IPS DF 6.9 (cell line): ENCODE measurements at regions not wholly inside any gene's neighbourhood (a gene's known extent, or its start where the extent isn't known, plus 50 kb on each side); places are given as distances from the start of the nearest gene placed in this dataset.

ENCODE experiments used
- DNase-seq: peaks from one replicate; pipeline ENCODE4 v3.0.0-alpha.2; 2013; ENCODE audit warnings: low read depth, low spot score
- H3K27ac ChIP-seq: one replicate; pipeline ENCODE4 v1.5.1; 2013; ENCODE audit warnings: low read length, control low read depth
- H3K27me3 ChIP-seq: 2 replicates; pipeline ENCODE4 v1.6.1; 2013; ENCODE audit warnings: mild to moderate bottlenecking, low read length; ENCODE audit not compliant: control insufficient read depth, insufficient read depth
- H3K36me3 ChIP-seq: 2 replicates; pipeline ENCODE4 v1.6.1; 2013; ENCODE audit warnings: low read length; ENCODE audit not compliant: control insufficient read depth, insufficient read depth
- H3K4me1 ChIP-seq: 2 replicates; pipeline ENCODE4 v1.6.1; 2013; ENCODE audit warnings: low read length; ENCODE audit not compliant: control insufficient read depth, insufficient read depth
- H3K4me3 ChIP-seq: 2 replicates; pipeline ENCODE4 v1.5.1; 2013; ENCODE audit warnings: mild to moderate bottlenecking, low read length
- H3K9me3 ChIP-seq: 2 replicates; pipeline ENCODE4 v1.6.1; 2013; ENCODE audit warnings: low read length, inconsistent platforms; ENCODE audit not compliant: control insufficient read depth, insufficient read depth
- WGBS: extraction: QIAGEN DNeasy Blood & Tissue Kit; methylation state at CpG from one replicate; pipeline ENCODE4 v1.1.7; 2013; ENCODE audit warnings: mixed read lengths, missing lambda C conversion rate; ENCODE audit not compliant: insufficient read length, insufficient coverage; 5-methylcytosine and 5-hydroxymethylcytosine counted together

GRCh38 chr2:234689911-234690379 lies 193.1 kb upstream of the ARL4C start:
- no CpG with 5 or more reads among the region's 10 CpGs for WGBS
- peaks cover 2% of the 10 kb centered on the region; the same call in 1 of the 2 replicates for H3K4me1 ChIP-seq
- no peak overlapping the region for H3K27ac ChIP-seq

DNA sequence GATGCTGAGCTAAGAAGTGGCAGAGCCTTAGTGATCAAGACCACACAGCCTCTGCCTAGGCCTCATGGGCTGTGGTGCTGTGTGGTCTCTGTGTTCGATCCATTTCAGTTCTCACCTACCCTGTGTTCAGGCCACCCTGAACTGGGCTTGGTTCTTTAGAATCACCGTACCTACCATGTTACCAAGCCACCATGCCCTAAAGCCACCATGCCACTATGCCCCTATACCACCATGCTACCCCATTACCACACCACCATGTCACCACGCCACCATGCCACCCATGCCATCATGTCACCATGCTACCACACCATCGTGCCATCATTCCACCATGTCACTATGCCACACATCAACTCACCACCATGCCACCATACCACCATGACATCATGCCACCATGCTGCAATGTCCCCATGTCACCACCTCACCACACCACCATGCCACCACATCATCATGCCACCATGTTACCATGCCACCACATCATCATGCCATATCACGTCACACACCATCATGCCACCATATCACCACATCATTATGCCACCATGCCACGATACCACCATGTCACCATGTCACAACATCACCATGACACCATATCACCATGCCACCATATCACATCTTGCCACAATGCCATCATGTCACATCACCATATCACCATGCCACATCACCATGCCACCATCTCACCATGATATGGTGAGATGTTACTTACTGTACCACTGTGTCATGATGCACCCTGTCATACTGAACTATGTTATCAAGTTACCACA lies 191.0 kb upstream of the ARL4C start:
- Histone ChIP-seq H3K36me3 (no peaks in the 10 kb centered on the region), H3K4me3 (no peak overlapping the region), H3K27ac (no peak overlapping the region), H3K4me1 (peaks cover 4% of the 10 kb centered on the region; the same call in 1 of the 2 replicates), H3K27me3 (no peaks in the 10 kb centered on the region), H3K9me3 (no peaks in the 10 kb centered on the region)
- WGBS, result 100% methylated on average over 2 of the region's 6 CpGs
- DNase-seq, result no peak

More at GRCh38 chr2:234689911-234690379, 193.1 kb upstream of the ARL4C start:
- DNase-seq, result no peak
- H3K4me3 ChIP-seq, result no peak overlapping the region
- H3K27me3 ChIP-seq, result no peaks in the 10 kb centered on the region
- H3K9me3 ChIP-seq, result no peaks in the 10 kb centered on the region
- no peaks in the 10 kb centered on the region for H3K36me3 ChIP-seq

DNA sequence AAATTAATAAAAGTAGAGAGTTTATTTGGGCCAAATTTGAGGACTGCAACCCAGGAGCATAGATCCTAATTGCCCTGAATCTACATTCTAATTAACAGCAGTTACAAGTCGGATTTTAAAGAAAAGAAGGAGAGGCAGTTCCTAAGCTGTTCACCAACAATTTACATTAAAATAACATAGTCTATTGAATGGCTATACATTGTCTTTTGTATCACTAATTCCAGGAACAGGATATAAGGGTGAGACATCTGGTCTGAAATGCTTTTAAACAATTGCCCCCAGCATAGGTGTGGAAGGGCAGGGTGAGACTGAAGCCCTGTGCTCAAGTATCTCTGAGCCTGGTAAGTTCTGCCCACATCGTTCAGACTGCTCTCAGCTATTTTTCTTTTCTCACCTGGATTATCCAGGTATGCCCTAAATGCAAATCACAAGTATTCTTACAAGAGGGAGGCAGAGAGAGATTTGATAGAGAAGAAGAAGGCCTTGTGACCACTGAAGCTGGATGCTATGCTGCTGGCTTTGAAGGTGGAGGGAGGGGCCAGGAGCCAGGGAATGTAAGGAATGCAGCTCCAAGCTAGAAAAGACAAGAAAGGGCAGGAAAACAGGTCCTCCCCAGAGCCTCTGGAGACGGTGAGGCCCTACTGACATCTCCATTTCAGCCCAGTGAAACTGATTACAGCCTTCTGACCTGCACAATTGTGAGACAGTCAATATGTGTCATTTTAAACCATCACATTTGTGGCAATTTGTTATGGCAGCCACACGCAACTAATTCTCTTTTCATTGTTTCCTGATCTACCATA lies 189.4 kb upstream of the ARL4C start:
- Histone ChIP-seq H3K36me3 (no peaks in the 10 kb centered on the region), H3K4me3 (no peak overlapping the region), H3K9me3 (no peaks in the 10 kb centered on the region), H3K27ac (peak overlapping the region; percentile 75), H3K27me3 (no peaks in the 10 kb centered on the region), H3K4me1 (peaks cover 7% of the 10 kb centered on the region; the same call in 1 of the 2 replicates)
- no CpG with 5 or more reads among the region's 4 CpGs for WGBS
- DNase-seq, result peak; percentile 78

- Histone ChIP-seq H3K9me3 (no peaks in the 10 kb centered on the region), H3K36me3 (no peaks in the 10 kb centered on the region), H3K27ac (no peak overlapping the region), H3K4me3 (no peak overlapping the region), H3K4me1 (peaks cover 9% of the 10 kb centered on the region), H3K27me3 (no peaks in the 10 kb centered on the region)
- DNase-seq, result no peak
- WGBS, result no CpG with 5 or more reads among the region's 1 CpG
These were observed 187.6 kb upstream of the ARL4C start for GRCh38 chr2:234684466-234684865.

- no peaks in the 10 kb centered on the region for H3K9me3 ChIP-seq
- no peaks in the 10 kb centered on the region for H3K27me3 ChIP-seq
- no peak for DNase-seq
- H3K4me1 ChIP-seq, result peaks cover 9% of the 10 kb centered on the region
- H3K4me3 ChIP-seq, result no peak overlapping the region
- H3K36me3 ChIP-seq, result no peaks in the 10 kb centered on the region
- no CpG with 5 or more reads among the region's 3 CpGs for WGBS
- no peak overlapping the region for H3K27ac ChIP-seq
These were observed 187.1 kb upstream of the ARL4C start for GRCh38 chr2:234683950-234684349.

DNA sequence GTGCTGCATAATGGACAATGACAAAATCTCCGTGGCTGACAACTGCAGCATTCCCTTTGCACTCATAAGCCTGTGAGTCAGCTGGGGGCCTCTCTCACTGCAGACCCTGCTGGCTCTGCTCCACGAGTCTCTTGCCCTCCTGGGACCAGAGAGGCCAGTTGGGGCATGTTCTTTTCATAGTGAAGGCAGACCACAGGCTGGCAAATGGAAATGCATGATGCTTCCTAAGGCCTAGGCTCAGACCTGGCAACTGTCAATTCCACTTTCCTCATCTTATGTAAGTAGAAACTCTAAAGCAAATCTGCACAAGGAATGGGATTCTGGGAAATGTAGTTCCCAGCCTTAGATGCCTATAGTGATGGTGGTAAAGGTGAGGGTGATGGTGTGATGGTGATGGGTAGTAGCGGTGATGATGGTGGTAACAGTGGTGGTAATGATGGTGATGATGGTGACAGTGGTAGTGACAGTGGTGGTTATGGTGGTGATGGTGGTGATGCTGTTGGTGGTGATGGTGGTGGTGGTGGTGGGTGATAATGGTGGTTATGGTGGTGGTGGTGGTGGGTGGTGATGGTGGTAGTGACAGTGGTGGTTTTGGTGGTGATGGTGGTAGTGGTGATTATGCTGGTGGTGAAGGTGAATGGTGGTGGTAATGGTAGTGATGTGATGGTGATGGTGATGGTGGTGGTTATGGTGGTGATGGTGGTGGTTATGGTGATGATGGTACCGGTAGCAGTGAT lies 185.8 kb upstream of the ARL4C start:
- no peaks in the 10 kb centered on the region for H3K27me3 ChIP-seq
- no peaks in the 10 kb centered on the region for H3K9me3 ChIP-seq
- no peak overlapping the region for H3K4me3 ChIP-seq
- H3K4me1 ChIP-seq, result peaks cover 8% of the 10 kb centered on the region
- DNase-seq, result no peak
- no peak overlapping the region for H3K27ac ChIP-seq
- no peaks in the 10 kb centered on the region for H3K36me3 ChIP-seq
- 100% methylated on average over 1 of the region's 4 CpGs for WGBS

GRCh38 chr2:234680688-234681619 lies 184.1 kb upstream of the ARL4C start:
- Histone ChIP-seq H3K27ac (no peak overlapping the region), H3K4me3 (no peak overlapping the region), H3K4me1 (peaks cover 14% of the 10 kb centered on the region)

GRCh38 chr2:234679741-234680687 lies 183.1 kb upstream of the ARL4C start:
- Histone ChIP-seq H3K27ac (no peak overlapping the region), H3K9me3 (no peaks in the 10 kb centered on the region), H3K36me3 (no peaks in the 10 kb centered on the region), H3K27me3 (no peaks in the 10 kb centered on the region), H3K4me1 (peaks cover 14% of the 10 kb centered on the region), H3K4me3 (no peak overlapping the region)
- no CpG with 5 or more reads among the region's 14 CpGs for WGBS
- no peak for DNase-seq

More at GRCh38 chr2:234680688-234681619, 184.1 kb upstream of the ARL4C start:
- H3K9me3 ChIP-seq, result no peaks in the 10 kb centered on the region
- no peaks in the 10 kb centered on the region for H3K27me3 ChIP-seq
- no CpG with 5 or more reads among the region's 9 CpGs for WGBS
- H3K36me3 ChIP-seq, result no peaks in the 10 kb centered on the region
- no peak for DNase-seq

DNA sequence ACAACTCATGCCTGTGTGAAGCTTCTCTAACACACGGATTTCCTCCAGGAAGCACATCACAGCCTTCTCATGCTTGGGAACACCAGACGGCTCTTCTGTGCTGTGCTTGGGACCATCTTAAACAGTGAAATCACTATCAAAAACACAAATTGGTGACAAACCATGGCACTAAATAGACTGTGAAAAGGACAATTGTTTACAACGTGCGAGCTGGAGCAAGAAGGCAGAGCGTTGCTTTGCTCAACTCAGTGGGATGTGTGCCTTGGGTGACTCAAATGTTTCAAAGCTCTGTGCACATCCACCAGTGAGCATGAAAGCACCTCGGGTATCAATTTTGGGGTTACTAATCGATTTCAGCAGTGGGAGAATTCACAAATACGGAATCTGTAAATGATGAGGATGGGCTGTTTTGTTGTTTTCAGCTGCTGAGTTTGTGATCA lies 182.4 kb upstream of the ARL4C start:
- Histone ChIP-seq H3K4me3 (no peak overlapping the region), H3K27ac (no peak overlapping the region), H3K9me3 (no peaks in the 10 kb centered on the region), H3K4me1 (peaks cover 14% of the 10 kb centered on the region), H3K36me3 (no peaks in the 10 kb centered on the region), H3K27me3 (no peaks in the 10 kb centered on the region)
- WGBS, result no CpG with 5 or more reads among the region's 8 CpGs
- no peak for DNase-seq
